AG20443 (cell line): ENCODE measurements at regions not wholly inside any gene's neighbourhood (a gene's known extent, or its start where the extent isn't known, plus 50 kb on each side); places are given as distances from the start of the nearest gene placed in this dataset.

Experiments
- DNase-seq: peaks from one replicate; pipeline ENCODE4 v3.0.0; 2012; ENCODE audit warnings: low spot score, mixed read lengths

- no peak for DNase-seq
Observed at GRCh38 chr4:38601244-38601915, 62.6 kb upstream of the KLF3 start.

GRCh38 chr4:38601916-38602291 is 62.1 kb upstream of the KLF3 start:
- no peak for DNase-seq

GRCh38 chr4:38603652-38604051 is 60.3 kb upstream of the KLF3 start:
- no peak for DNase-seq

GRCh38 chr4:38605181-38605752 is 58.7 kb upstream of the KLF3 start:
- no peak for DNase-seq

GRCh38 chr4:38605753-38606586 is 58.0 kb upstream of the KLF3 start:
- DNase-seq = peak; percentile 29

GRCh38 chr4:38606587-38606905 is 57.5 kb upstream of the KLF3 start:
- DNase-seq = no peak

- no peak for DNase-seq
Observed at GRCh38 chr4:38609614-38610013, 54.4 kb upstream of the KLF3 start.

- no peak for DNase-seq
Observed at GRCh38 chr4:38610521-38610920, 53.5 kb upstream of the KLF3 start.

- DNase-seq = no peak
Observed at GRCh38 chr4:38610966-38611431, 53.0 kb upstream of the KLF3 start.

- no peak for DNase-seq
Observed at GRCh38 chr4:38611676-38612075, 52.3 kb upstream of the KLF3 start.

GRCh38 chr4:38612646-38613414 is 51.2 kb upstream of the KLF3 start:
- no peak for DNase-seq
